AG04450 (cell line): ENCODE measurements at regions not wholly inside any gene's neighbourhood (a gene's known extent, or its start where the extent isn't known, plus 50 kb on each side); places are given as distances from the start of the nearest gene placed in this dataset.
"Not testable (repeated sequence)": the region's sequence is repeated elsewhere in the genome, so short reads cannot be mapped to it uniquely, and the experiment has no call there.

ENCODE experiments used
- CTCF ChIA-PET: fragments of 300-600, 350-600 bp; formaldehyde crosslinking; extraction: SDS; loops from one replicate; lab custom pipeline; 2022; ENCODE audit warnings: antibody characterized with exemption, inconsistent platforms; lab: Charles Lee
- POLR2A ChIA-PET: fragments of 350-600 bp; formaldehyde crosslinking; extraction: SDS; loops from one replicate; lab custom pipeline; 2021; ENCODE audit warnings: antibody characterized with exemption, inconsistent platforms; lab: Yijun Ruan, JAX
- DNase-seq: peaks from one replicate; pipeline ENCODE4 v3.0.0-alpha.2; 2011; ENCODE audit warnings: low read depth, low spot score
- H3K27ac ChIP-seq: one replicate; pipeline ENCODE4 v1.5.1; 2012; ENCODE audit warnings: low read depth, low read length, control low read depth
- H3K27me3 ChIP-seq: one replicate; pipeline ENCODE4 v1.6.0; 2012; ENCODE audit warnings: low read length; ENCODE audit not compliant: control insufficient read depth, insufficient read depth
- H3K4me3 ChIP-seq: 2 replicates; pipeline ENCODE4 v1.5.1; 2011; ENCODE audit warnings: mild to moderate bottlenecking, low read depth, low read length, control low read depth
- H3K9me3 ChIP-seq: 2 replicates; pipeline ENCODE4 v1.5.1; 2012; ENCODE audit warnings: low read length; ENCODE audit not compliant: control insufficient read depth, insufficient read depth

DNA sequence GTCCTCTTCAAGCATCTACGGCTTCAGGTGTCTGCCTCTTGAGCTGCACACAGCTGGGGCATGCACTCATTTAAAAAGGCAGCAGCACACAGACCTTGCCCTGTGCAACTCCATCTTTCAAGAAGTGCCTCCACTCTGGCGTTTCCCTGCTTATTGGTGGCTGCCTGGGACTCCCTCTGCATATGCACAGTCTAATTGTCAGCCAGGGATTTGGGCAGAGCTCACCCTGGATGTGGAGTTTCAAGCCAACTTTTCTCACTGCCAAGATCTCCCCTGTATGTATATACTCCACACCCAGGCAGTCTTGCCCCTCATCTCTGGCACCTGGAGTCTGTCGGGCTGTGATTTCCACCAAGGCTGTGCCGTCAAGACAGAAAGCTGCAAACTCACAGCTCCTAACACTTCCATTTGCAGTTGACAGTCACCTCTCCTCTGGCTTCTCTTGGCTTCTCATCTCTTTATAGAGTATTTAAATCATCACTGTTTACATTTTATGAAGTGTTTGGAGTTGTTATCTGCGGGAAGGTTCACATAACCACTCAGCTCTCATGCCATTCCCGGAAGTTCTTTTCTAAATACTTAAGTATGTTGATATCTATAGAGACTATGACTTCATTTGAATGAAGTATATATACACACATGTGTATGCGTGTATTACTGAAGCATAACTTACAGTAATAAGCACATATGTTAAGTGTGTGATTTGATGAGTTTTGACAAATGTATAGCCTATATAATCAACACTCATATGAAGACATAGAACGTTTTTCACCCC is 128.2 kb downstream of the NPIPB11 start:
- H3K4me3 ChIP-seq, CTCF ChIA-PET, H3K27me3 ChIP-seq, H3K9me3 ChIP-seq: not testable (repeated sequence)
- POLR2A ChIA-PET, result interaction anchor here (0.6 kb wide), 1 partner anchor 45 kb away, joined by 6 read pairs; no protein-coding TSS in a partner anchor
- peak overlapping the region; percentile 61 for H3K27ac ChIP-seq
- DNase-seq, result peak; percentile 38

DNA sequence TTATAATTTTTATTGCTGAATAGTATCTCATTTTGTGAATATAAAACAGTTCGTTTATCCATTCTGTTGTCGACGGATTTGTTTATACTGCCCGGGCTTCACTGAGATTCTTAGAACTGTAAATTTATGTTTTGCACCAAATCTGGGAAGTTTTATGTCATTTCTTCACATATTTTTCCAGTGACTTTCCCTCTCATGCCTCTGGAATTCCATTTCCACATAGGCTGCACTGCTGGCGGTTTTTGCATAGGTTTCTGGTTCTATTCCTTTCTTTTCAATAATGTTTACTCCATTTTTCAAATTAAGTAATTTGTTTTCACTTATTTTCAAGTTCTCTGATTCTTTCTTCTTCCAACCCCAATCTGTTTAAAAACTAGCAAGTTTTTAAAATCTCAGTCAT is 130.1 kb downstream of the NPIPB11 start:
- POLR2A ChIA-PET, H3K9me3 ChIP-seq, H3K27me3 ChIP-seq, CTCF ChIA-PET, H3K4me3 ChIP-seq: not testable (repeated sequence)
- peak overlapping the region; percentile 90 for H3K27ac ChIP-seq
- DNase-seq, result peak; percentile 50

DNA sequence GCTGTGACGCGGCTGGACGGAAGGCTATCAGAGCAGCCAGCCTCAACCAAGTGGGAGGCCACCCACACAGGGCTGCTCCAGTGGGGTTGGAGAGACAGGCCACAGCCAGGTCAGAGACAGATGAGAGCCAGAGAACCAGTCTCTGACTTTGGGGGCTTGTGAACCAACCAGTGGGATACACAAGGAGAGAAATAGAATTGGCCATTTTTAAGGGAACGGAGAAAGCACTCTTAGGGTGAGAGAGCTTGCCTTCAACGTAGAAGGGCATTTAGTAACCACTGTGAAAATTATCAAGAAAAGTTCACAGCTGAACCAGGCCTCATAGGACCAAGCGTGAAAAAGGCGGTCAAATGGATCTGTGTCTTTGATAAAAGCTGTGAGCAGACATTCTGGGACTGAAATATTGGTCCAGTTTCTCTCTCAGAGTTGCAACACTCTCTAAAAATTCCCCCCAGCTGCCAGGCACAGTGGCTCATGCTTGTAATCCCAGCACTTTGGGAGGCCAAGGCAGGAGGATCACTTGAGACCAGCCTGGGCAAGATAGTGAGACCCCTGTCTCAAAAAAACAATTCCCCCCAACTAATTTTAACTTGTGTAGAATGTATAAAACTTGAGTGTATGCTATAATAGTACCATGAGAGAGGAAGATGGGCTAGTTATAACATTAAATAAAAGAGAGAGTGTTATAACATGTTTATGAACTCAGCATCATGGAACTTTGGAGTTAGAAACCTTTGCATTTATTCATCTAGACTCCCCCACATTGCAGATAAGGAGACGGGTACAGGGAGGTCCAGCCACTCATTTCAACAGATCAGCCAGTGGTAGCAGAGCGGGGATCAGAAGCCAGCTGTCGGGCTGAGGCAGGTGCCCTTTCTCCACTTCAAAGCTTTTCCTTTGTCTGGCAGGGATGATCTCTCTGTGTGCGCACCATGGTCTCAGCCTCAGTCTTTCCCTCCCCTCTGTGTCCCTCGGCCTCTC is 132.2 kb downstream of the NPIPB11 start:
- H3K27ac ChIP-seq, H3K9me3 ChIP-seq, DNase-seq, H3K27me3 ChIP-seq, CTCF ChIA-PET, H3K4me3 ChIP-seq, POLR2A ChIA-PET: not testable (repeated sequence)

DNA sequence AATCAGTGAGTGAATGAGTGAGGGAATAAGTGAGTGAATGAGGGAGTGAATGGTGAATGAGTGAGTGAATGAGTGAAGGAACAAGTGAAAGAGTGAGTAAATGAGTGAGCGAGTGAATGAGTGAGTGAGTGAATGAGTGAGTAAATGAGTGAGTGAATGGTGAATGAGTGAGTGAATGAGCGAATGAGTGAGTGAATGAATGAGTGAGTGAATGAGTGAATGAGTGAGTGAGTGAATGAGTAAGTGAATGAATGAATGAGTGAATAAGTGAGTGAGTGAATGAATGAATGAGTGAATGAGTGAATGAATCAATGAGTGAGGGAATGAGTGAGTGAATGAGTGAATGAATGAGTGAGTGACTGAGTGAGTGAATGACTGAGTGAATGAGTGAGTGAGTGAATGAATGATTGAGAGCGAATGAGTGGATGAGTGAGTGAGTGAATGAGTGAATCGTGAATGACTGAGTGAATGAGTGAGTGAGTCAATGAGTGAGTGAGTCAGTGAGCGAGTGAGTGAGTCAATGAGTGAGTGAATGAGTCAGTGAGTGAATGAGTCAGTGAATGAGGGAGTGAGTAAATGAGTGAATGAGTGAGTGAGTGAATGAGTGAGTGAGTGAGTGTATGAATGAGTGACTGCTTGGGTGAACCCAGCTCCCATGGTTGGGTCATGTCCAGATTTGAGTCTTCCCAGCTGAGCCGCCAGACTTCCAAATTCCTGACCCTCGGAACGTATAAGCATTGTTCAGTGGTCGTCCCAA is 133.0 kb downstream of the NPIPB11 start:
- H3K9me3 ChIP-seq, H3K4me3 ChIP-seq, POLR2A ChIA-PET, H3K27me3 ChIP-seq, CTCF ChIA-PET, DNase-seq, H3K27ac ChIP-seq: not testable (repeated sequence)

DNA sequence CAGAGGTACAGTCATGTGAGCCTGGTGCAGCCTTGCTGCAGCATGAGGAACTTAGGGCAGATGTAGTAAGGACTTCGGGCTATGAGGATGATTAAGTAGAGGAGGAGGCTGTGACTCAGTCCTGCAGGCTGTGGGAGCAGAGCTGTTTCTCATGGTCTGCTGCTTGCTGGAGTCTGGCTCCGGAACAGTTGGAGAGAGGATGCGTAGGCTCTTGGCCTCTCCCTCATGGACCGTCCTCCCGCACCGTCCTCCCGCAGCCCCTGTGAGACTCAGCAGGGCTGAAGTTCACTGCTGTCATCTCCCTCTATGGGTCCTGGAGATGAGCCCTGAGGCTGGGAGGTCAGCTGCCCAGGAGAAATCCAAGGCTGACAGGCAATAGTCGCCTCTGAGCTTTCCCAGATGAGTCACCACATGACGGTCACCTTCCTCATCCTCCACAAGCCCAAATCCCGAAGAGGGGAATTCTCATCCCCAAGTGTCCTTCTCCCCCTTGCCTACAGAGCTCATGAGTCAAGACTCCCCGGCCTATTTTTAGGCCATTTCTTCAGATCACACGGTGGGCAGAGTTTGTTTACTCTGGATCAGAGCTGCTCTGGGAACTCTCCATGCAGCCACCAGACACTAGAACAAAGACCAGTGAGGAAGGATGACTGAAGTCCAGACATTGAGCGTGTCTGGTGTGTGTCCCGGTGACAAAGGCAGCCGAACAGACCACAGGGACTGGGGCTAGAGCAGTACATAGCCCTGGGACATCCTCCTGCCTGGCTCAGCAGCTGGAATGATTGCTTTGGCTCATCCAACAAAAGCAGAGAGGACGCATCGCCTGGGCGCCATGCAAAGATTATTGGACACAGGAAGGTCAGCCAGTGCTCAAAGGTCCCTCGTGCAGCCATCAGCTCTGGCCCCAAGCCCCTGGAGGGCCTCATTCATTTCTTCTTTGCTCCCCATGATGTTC is 134.5 kb downstream of the NPIPB11 start:
- H3K4me3 ChIP-seq, result not testable (repeated sequence)
- DNase-seq, result peak; percentile 68

DNA sequence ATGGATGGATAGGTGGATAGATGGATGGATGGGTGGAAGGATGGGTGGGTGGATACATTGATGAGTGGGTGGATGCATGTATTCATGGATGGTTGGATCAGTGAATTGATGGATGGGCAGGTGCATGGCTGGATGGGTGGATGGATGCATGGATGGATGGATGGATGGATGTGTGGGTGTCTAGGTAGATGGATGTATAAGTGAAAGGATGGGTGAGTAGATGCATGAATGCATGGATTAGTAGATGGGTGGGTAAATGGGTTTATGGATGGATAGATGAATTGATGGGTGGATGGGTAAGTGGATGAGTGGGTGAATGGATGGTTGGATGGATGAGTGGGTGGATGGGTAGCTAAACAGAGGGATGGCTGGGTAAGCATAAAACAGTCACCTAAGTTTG is 135.6 kb downstream of the NPIPB11 start:
- DNase-seq, H3K4me3 ChIP-seq, H3K27me3 ChIP-seq, POLR2A ChIA-PET, H3K9me3 ChIP-seq, CTCF ChIA-PET: not testable (repeated sequence)
- peak overlapping the region; percentile 98 for H3K27ac ChIP-seq

More for the DNA sequence above, 134.5 kb downstream of the NPIPB11 start:
- H3K27ac ChIP-seq, result peak overlapping the region; percentile 98
- POLR2A ChIA-PET, H3K27me3 ChIP-seq, CTCF ChIA-PET, H3K9me3 ChIP-seq: not testable (repeated sequence)

DNA sequence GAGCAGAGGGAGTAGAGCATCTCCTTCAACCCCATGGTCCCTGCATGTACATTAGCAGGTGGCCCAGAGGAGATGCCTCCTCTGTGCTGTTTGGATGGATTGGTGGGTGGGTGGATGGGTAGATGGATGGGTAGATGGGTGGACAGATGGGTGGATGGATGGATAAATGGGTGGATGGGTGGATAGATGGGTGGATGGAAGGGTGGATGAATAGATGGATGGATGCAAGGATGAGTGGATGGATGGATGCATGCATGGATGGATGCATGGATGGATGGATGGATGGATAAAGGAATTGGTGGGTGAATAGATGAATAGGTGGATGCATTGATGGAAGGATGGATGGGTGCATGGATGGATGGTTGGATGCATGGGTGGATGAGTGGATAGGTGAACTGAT is 136.5 kb downstream of the NPIPB11 start:
- POLR2A ChIA-PET, H3K9me3 ChIP-seq: not testable (repeated sequence)
- peak overlapping the region; percentile 99 for H3K27ac ChIP-seq

DNA sequence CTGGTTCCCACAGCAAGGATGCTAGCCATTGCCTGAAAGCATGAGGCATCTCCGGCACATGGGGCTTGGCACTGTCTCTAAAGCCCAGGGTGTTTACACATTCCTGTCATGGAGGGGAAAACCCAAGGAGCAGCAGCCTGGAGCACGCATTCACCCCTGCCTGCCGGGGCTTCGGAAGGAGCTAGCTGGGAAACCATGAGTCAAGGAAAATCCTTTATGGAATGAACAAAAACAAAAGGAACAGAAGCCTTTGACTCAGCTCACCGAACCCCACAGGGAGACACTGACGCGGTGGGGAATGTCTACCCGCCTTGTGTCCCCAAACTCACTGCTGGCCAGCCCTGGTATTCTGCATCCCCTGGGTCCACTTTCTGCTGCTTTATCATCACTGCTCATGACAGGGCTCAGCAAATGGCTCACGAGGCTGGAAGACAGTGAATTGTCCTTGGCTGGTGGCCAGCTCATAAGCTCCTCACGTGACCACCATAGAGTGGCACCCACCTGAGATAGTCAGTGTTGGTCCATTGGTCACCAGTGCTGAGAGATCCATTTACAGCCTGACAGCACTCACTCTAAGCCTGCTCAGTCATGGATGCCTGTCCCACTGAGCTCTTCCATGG is 137.2 kb downstream of the NPIPB11 start:
- DNase-seq, result peak; percentile 77
- H3K9me3 ChIP-seq, CTCF ChIA-PET, H3K4me3 ChIP-seq, H3K27me3 ChIP-seq: not testable (repeated sequence)
- POLR2A ChIA-PET, result interaction anchor here (0.7 kb wide), 1 partner anchor 49 kb away, joined by 4 read pairs; no protein-coding TSS in a partner anchor
- peak overlapping the region; percentile 99 for H3K27ac ChIP-seq

More for the DNA sequence above, 136.5 kb downstream of the NPIPB11 start:
- H3K4me3 ChIP-seq, H3K27me3 ChIP-seq, CTCF ChIA-PET, DNase-seq: not testable (repeated sequence)

DNA sequence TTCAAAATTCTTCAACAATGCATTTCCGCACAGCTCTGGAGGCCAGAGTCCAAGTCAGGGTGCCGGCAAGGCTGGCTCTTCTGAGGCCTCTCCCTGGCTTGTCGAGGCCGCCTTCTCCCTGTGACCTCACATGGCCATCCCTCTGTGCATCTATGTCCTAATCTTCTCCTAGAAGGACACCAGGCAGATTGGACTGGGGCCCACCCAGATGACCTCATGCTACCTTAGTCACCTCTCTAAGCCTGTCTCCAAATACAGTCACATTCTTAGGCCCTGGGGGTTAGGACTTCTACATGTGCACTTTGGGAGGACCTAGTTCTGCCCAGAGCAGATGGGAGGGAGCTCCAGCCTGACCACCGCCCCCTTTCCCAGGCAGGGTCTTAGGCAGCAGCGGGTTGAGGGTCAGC is 137.7 kb downstream of the NPIPB11 start:
- POLR2A ChIA-PET, result interaction anchor here (0.7 kb wide), 1 partner anchor 48 kb away, joined by 4 read pairs; no protein-coding TSS in a partner anchor
- CTCF ChIA-PET, H3K4me3 ChIP-seq, H3K27me3 ChIP-seq, H3K9me3 ChIP-seq: not testable (repeated sequence)
- DNase-seq, result peak; percentile 76
- H3K27ac ChIP-seq, result peak overlapping the region; percentile 96

DNA sequence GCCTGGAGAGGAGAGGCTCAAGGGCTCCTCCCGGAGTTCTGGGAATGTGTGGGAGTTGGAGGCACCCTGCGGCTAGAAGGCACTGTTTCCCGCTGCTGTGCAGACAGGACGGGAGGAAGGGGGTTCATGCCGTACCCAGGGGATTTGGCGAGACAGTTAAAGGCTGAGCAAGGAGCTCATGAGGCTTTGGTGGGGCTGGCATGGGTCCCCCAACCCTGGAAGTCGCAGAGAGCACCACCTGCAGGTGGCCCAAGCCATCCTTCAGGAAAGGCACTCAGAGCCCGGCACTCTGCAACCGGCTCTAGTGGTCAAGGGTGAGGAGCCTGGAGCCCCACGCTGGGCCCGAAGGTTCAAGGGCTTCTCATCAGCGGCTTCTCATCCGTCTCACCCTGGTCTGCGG is 138.2 kb downstream of the NPIPB11 start:
- H3K9me3 ChIP-seq, DNase-seq, CTCF ChIA-PET, POLR2A ChIA-PET, H3K27me3 ChIP-seq, H3K4me3 ChIP-seq: not testable (repeated sequence)
- H3K27ac ChIP-seq, result peak overlapping the region; percentile 96
